ENCODE measurements at regions not wholly inside any gene's neighbourhood (a gene's known extent, or its start where the extent isn't known, plus 50 kb on each side); places are given as distances from the start of the nearest gene placed in this dataset.

GRCh38 chr15:98177966-98178592 lies 217.6 kb downstream of the ARRDC4 start:
- no peak overlapping the region for H3K9ac ChIP-seq (ENCODE audit: low read length)
- no peak for TF ChIP-seq EZH2phosphoT487 (conservative IDR thresholded peaks at IDR 0.05; ENCODE audit: low read length)
- peak; percentile 21 for TF ChIP-seq CTCF (IDR thresholded peaks at IDR 0.05; ENCODE audit: insufficient read depth, low read length, poor library complexity, severe bottlenecking)
- H3K27me3 ChIP-seq (ENCODE audit: low read length) = no peaks in the 10 kb centered on the region
- no peaks in the 10 kb centered on the region for H3K9me3 ChIP-seq (ENCODE audit: insufficient read depth, low read length)
- H3F3A ChIP-seq (ENCODE audit: insufficient read depth) = no peaks in the 10 kb centered on the region
- H3K4me2 ChIP-seq (ENCODE audit: low read depth, low read length, poor library complexity, severe bottlenecking) = no peak overlapping the region
- no peak overlapping the region for H3K27ac ChIP-seq (ENCODE audit: low read depth, low read length)
- H4K20me1 ChIP-seq (ENCODE audit: low read depth, low read length) = no peaks in the 10 kb centered on the region
- H2AFZ ChIP-seq (ENCODE audit: low read depth, low read length, severe bottlenecking) = no peak overlapping the region
- H3K36me3 ChIP-seq (ENCODE audit: low read length) = no peaks in the 10 kb centered on the region
- no peaks in the 10 kb centered on the region for H3K79me2 ChIP-seq (ENCODE audit: insufficient read depth, low read length)
- no peak overlapping the region for H3K4me3 ChIP-seq (ENCODE audit: insufficient read depth, low read length, poor library complexity, severe bottlenecking)
- no peaks in the 10 kb centered on the region for H3K9me2 ChIP-seq (replicated peaks; ENCODE audit: insufficient read depth, low read length)

- Histone ChIP-seq H3F3A (ENCODE audit: insufficient read depth) (no peaks in the 10 kb centered on the region), H3K4me2 (ENCODE audit: low read depth, low read length, poor library complexity, severe bottlenecking) (no peak overlapping the region), H3K27ac (ENCODE audit: low read depth, low read length) (no peak overlapping the region), H3K79me2 (ENCODE audit: insufficient read depth, low read length) (no peaks in the 10 kb centered on the region), H3K27me3 (ENCODE audit: low read length) (no peaks in the 10 kb centered on the region), H3K9me2 (replicated peaks; ENCODE audit: insufficient read depth, low read length) (no peaks in the 10 kb centered on the region), H3K9me3 (ENCODE audit: insufficient read depth, low read length) (no peaks in the 10 kb centered on the region), H3K36me3 (ENCODE audit: low read length) (no peaks in the 10 kb centered on the region), H4K20me1 (ENCODE audit: low read depth, low read length) (no peaks in the 10 kb centered on the region), H2AFZ (ENCODE audit: low read depth, low read length, severe bottlenecking) (no peak overlapping the region), H3K4me3 (ENCODE audit: insufficient read depth, low read length, poor library complexity, severe bottlenecking) (no peak overlapping the region), H3K9ac (ENCODE audit: low read length) (no peak overlapping the region)
- no peak for TF ChIP-seq CTCF (IDR thresholded peaks at IDR 0.05; ENCODE audit: insufficient read depth, low read length, poor library complexity, severe bottlenecking)
Observed at GRCh38 chr15:98178861-98179260, 218.4 kb downstream of the ARRDC4 start.

GRCh38 chr15:98187549-98187948 lies 227.0 kb downstream of the ARRDC4 start:
- H3K79me2 ChIP-seq (ENCODE audit: insufficient read depth, low read length) = no peaks in the 10 kb centered on the region

More at GRCh38 chr15:98187549-98187948, 227.0 kb downstream of the ARRDC4 start:
- H3K36me3 ChIP-seq (ENCODE audit: low read length) = no peaks in the 10 kb centered on the region
- H4K20me1 ChIP-seq (ENCODE audit: low read depth, low read length) = no peaks in the 10 kb centered on the region
- no peaks in the 10 kb centered on the region for H3F3A ChIP-seq (ENCODE audit: insufficient read depth)
- H3K9me3 ChIP-seq (ENCODE audit: insufficient read depth, low read length) = no peaks in the 10 kb centered on the region
- H3K4me2 ChIP-seq (ENCODE audit: low read depth, low read length, poor library complexity, severe bottlenecking) = no peak overlapping the region
- H3K9ac ChIP-seq (ENCODE audit: low read length) = no peak overlapping the region
- no peaks in the 10 kb centered on the region for H3K9me2 ChIP-seq (replicated peaks; ENCODE audit: insufficient read depth, low read length)
- H3K27me3 ChIP-seq (ENCODE audit: low read length) = no peaks in the 10 kb centered on the region
- H3K4me3 ChIP-seq (ENCODE audit: insufficient read depth, low read length, poor library complexity, severe bottlenecking) = no peak overlapping the region
- no peak overlapping the region for H3K27ac ChIP-seq (ENCODE audit: low read depth, low read length)
- H2AFZ ChIP-seq (ENCODE audit: low read depth, low read length, severe bottlenecking) = no peak overlapping the region
- TF ChIP-seq CTCF (IDR thresholded peaks at IDR 0.05; ENCODE audit: insufficient read depth, low read length, poor library complexity, severe bottlenecking) (no peak), EZH2phosphoT487 (conservative IDR thresholded peaks at IDR 0.05; ENCODE audit: low read length) (no peak)
